Neural cell (in vitro differentiated cells): ENCODE measurements at regions not wholly inside any gene's neighbourhood (a gene's known extent, or its start where the extent isn't known, plus 50 kb on each side); places are given as distances from the start of the nearest gene placed in this dataset.

Experiments
- EP300 ChIP-seq: fragments of 450-650 bp; conservative IDR thresholded peaks from 2 replicates; pipeline ENCODE4 v1.6.1; 2014; ENCODE audit warnings: antibody characterized with exemption, mild to moderate bottlenecking, moderate library complexity; ENCODE audit not compliant: poor library complexity, severe bottlenecking
- MXI1 ChIP-seq: fragments of 450-650 bp; conservative IDR thresholded peaks from 2 replicates; pipeline ENCODE4 v1.6.1; 2014; ENCODE audit warnings: antibody characterized with exemption, mild to moderate bottlenecking; ENCODE audit not compliant: poor library complexity, severe bottlenecking

DNA sequence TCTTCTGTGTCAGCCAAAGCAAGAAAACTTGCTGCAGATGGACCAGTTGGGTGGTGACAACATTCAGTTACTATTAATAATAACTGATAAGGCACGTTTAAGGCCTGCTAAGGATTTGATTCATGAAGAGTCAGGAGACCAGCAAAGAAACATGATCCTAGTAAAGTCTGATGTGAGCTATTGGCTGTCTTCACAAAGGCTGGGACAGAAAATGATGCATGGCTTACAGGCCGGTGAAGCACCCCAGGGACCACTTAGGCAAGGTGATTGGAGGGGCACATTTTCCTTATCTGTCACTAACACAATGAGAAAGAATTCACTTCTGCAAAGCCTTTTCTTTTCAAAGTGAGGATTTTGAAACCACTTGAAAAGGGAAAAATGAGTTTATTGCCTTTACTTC is 65.4 kb upstream of the TRPC3 start:
- TF ChIP-seq MXI1 (no peak), EP300 (peak; percentile 63)
